ENCODE measurements at regions not wholly inside any gene's neighbourhood (a gene's known extent, or its start where the extent isn't known, plus 50 kb on each side); places are given as distances from the start of the nearest gene placed in this dataset.

- TF ChIP-seq CTCF (IDR thresholded peaks at IDR 0.05 in 8 of 11, conservative IDR thresholded peaks at IDR 0.05 in 3 of 11) (no peak), POLR2A (IDR thresholded peaks at IDR 0.05) (no peak), POLR2AphosphoS5 (IDR thresholded peaks at IDR 0.05) (no peak)
Measured at GRCh38 chr18:60485201-60485600, 112.6 kb upstream of the MC4R start.
